GM19452 (cell line): ENCODE measurements at regions not wholly inside any gene's neighbourhood (a gene's known extent, or its start where the extent isn't known, plus 50 kb on each side); places are given as distances from the start of the nearest gene placed in this dataset.

Experiments
- ATAC-seq: cut with Tn5 transposase; IDR thresholded peaks from one replicate; pipeline ENCODE4 v1.9.1; 2021; ENCODE audit not compliant: unreplicated experiment

GRCh38 chr18:2325308-2325849 lies 245.9 kb downstream of the METTL4 start:
- ATAC-seq: no peak

GRCh38 chr18:2325933-2326332 lies 245.4 kb downstream of the METTL4 start:
- ATAC-seq: no peak

GRCh38 chr18:2326999-2327398 lies 244.3 kb downstream of the METTL4 start:
- ATAC-seq: no peak

- no peak for ATAC-seq
Observed at GRCh38 chr18:2330764-2331163, 240.5 kb downstream of the METTL4 start.

- no peak for ATAC-seq
Observed at GRCh38 chr18:2331491-2331890, 239.8 kb downstream of the METTL4 start.

GRCh38 chr18:2336690-2337392 lies 234.5 kb downstream of the METTL4 start:
- no peak for ATAC-seq

GRCh38 chr18:2337552-2338141 lies 233.7 kb downstream of the METTL4 start:
- ATAC-seq: peak; percentile 96

GRCh38 chr18:2338601-2339000 lies 232.7 kb downstream of the METTL4 start:
- ATAC-seq: no peak

- ATAC-seq: no peak
Observed at GRCh38 chr18:2340335-2340734, 231.0 kb downstream of the METTL4 start.

- ATAC-seq: no peak
Observed at GRCh38 chr18:2348003-2348402, 223.3 kb downstream of the METTL4 start.

- ATAC-seq: no peak
Observed at GRCh38 chr18:2351126-2351850, 220.0 kb downstream of the METTL4 start.

- ATAC-seq: no peak
Observed at GRCh38 chr18:2354292-2354691, 217.0 kb downstream of the METTL4 start.

- ATAC-seq: no peak
Observed at GRCh38 chr18:2356906-2357305, 214.4 kb downstream of the METTL4 start.

- ATAC-seq: no peak
Observed at GRCh38 chr18:2360861-2361260, 210.4 kb downstream of the METTL4 start.

- ATAC-seq: no peak
Observed at GRCh38 chr18:2368102-2368501, 203.2 kb downstream of the METTL4 start.

- no peak for ATAC-seq
Observed at GRCh38 chr18:2376707-2377106, 194.6 kb downstream of the METTL4 start.

- no peak for ATAC-seq
Observed at GRCh38 chr18:2380101-2380500, 191.2 kb downstream of the METTL4 start.

GRCh38 chr18:2381539-2381938 lies 189.8 kb downstream of the METTL4 start:
- no peak for ATAC-seq

GRCh38 chr18:2387588-2387987 lies 183.7 kb downstream of the METTL4 start:
- ATAC-seq: no peak

GRCh38 chr18:2390158-2390557 lies 181.1 kb downstream of the METTL4 start:
- no peak for ATAC-seq

GRCh38 chr18:2391470-2391869 lies 179.8 kb downstream of the METTL4 start:
- no peak for ATAC-seq

- ATAC-seq: no peak
Observed at GRCh38 chr18:2392446-2392845, 178.9 kb downstream of the METTL4 start.
